GM12878 (cell line): ENCODE measurements at regions not wholly inside any gene's neighbourhood (a gene's known extent, or its start where the extent isn't known, plus 50 kb on each side); places are given as distances from the start of the nearest gene placed in this dataset.

Experiments used
- ATAC-seq: fragments of 200-7000 bp; cut with Tn5 transposase; 3 replicates; pipeline ENCODE4 v1.9.1; 2020; ENCODE audit warnings: mild to moderate bottlenecking, moderate library complexity
- BruUV-seq: library from RNA; stranded (reverse); fragments of 400-500 nt; replicated peaks from 2 replicates; lab custom pipeline; 2021; lab: Mats Ljungman, UMichigan
- CTCF ChIA-PET: fragments of 300-600 bp; sonication (Branson Sonifier 250); formaldehyde crosslinking; extraction: SDS; loops from one replicate; lab custom pipeline; 2021; ENCODE audit warnings: inconsistent platforms; lab: Yijun Ruan, JAX
- POLR2A ChIA-PET: fragments of 350-600 bp; formaldehyde crosslinking; extraction: SDS; loops from one replicate; lab custom pipeline; 2021; ENCODE audit warnings: inconsistent platforms; lab: Charles Lee
- RAD21 ChIA-PET: fragments of 300-600 bp; sonication (Branson Sonifier 250); formaldehyde crosslinking; loops from one replicate; lab custom pipeline; 2023; ENCODE audit warnings: antibody characterized with exemption; ENCODE audit not compliant: unreplicated experiment; lab: Charles Lee
- SMC1A ChIA-PET: fragments of 300-600 bp; sonication (Branson Sonifier 250); formaldehyde crosslinking; loops from one replicate; lab custom pipeline; 2023; ENCODE audit not compliant: unreplicated experiment, uncharacterized antibody; lab: Charles Lee
- DNase-seq: peaks from one replicate; pipeline ENCODE4 v3.0.0-alpha.2; 2011; ENCODE audit warnings: low read depth, low spot score
- FAIRE-seq: peaks from 3 replicates; lab custom pipeline; 2011; peaks lifted over from hg19 to GRCh38; lab: Jason Lieb, UNC
- H2AFZ ChIP-seq: 2 replicates; pipeline ENCODE4 v1.6.0; 2011; ENCODE audit warnings: low read depth, low read length, control low read depth; ENCODE audit not compliant: control insufficient read depth
- H3K27ac ChIP-seq: 2 replicates; pipeline ENCODE4 v1.5.1; 2011; ENCODE audit warnings: control low read depth; ENCODE audit not compliant: control insufficient read depth, insufficient read depth
- H3K27me3 ChIP-seq, 2 experiments: replicated peaks in 1 of 2; 2 replicates each; pipeline versions ENCODE4 v1.6.0 to v1.6.1; 2011; ENCODE audit warnings: low read length in 1 of 2; ENCODE audit not compliant: control insufficient read depth in 2 of 2, insufficient read depth in 2 of 2
- H3K36me3 ChIP-seq, 2 experiments: 2 replicates each; pipeline ENCODE4 v1.5.1; 2011; ENCODE audit warnings: low read length in 1 of 2; ENCODE audit not compliant: control insufficient read depth in 2 of 2, insufficient read depth in 2 of 2
- H3K4me1 ChIP-seq: 2 replicates; pipeline ENCODE4 v1.6.1; 2011; ENCODE audit warnings: mild to moderate bottlenecking, low read length, moderate library complexity, mixed read lengths; ENCODE audit not compliant: control insufficient read depth, insufficient read depth
- H3K4me2 ChIP-seq: 2 replicates; pipeline ENCODE4 v1.6.0; 2011; ENCODE audit warnings: control low read depth; ENCODE audit not compliant: control insufficient read depth, insufficient read depth
- H3K4me3 ChIP-seq: fragments of 200-600 bp; sonication (generic); 2 replicates; pipeline ENCODE4 v1.5.1; 2016
- H3K79me2 ChIP-seq: 2 replicates; pipeline ENCODE4 v1.6.0; 2011; ENCODE audit warnings: low read length; ENCODE audit not compliant: control insufficient read depth, insufficient read depth
- H3K9ac ChIP-seq: 2 replicates; pipeline ENCODE4 v1.8.0; 2011; ENCODE audit warnings: low read length, control low read depth, mixed read lengths; ENCODE audit not compliant: control insufficient read depth, insufficient read depth
- H3K9me3 ChIP-seq: replicated peaks from 3 replicates; pipeline ENCODE4 v1.5.1; 2011; ENCODE audit warnings: mild to moderate bottlenecking, low read length; ENCODE audit not compliant: control insufficient read depth, insufficient read depth
- H4K20me1 ChIP-seq: 2 replicates; pipeline ENCODE4 v1.6.0; 2011; ENCODE audit not compliant: control insufficient read depth, insufficient read depth
- BHLHE40 ChIP-seq, 2 experiments: fragments of 450-650 bp in 1 of 2; IDR thresholded peaks; 2 replicates each; pipeline ENCODE4 v1.6.1; 2011 to 2017; ENCODE audit warnings: low read depth in 2 of 2, borderline replicate concordance in 1 of 2, improper control_type of control experiment in 1 of 2, low read length in 1 of 2, mild to moderate bottlenecking in 1 of 2
- E2F8 ChIP-seq: fragments of 450-650 bp; IDR thresholded peaks from 2 replicates; pipeline ENCODE4 v1.6.1; 2018; ENCODE audit warnings: mild to moderate bottlenecking, low read depth, moderate library complexity; ENCODE audit not compliant: partially characterized antibody
- HDAC2 ChIP-seq: fragments of 200-600 bp; sonication (generic); IDR thresholded peaks from 2 replicates; pipeline ENCODE4 v1.6.1; 2017
- HSF1 ChIP-seq: fragments of 150-350 bp; IDR thresholded peaks from 2 replicates; pipeline ENCODE4 v1.6.1; 2014; ENCODE audit warnings: mild to moderate bottlenecking, low read depth, low read length
- JUND ChIP-seq: IDR thresholded peaks from 2 replicates; pipeline ENCODE4 v1.6.1; 2012; ENCODE audit warnings: low read depth, mild to moderate bottlenecking, low read length, improper control_type of control experiment, moderate library complexity
- MEF2A ChIP-seq: IDR thresholded peaks from 2 replicates; pipeline ENCODE4 v1.6.1; 2011; ENCODE audit warnings: low read depth, mild to moderate bottlenecking, low read length, moderate library complexity; ENCODE audit not compliant: insufficient read depth
- MTA3 ChIP-seq: IDR thresholded peaks from 2 replicates; pipeline ENCODE4 v1.6.1; 2012; ENCODE audit warnings: low read length, inconsistent platforms, borderline replicate concordance
- MYB ChIP-seq: fragments of 150-350 bp; IDR thresholded peaks from 2 replicates; pipeline ENCODE4 v1.6.1; 2014; ENCODE audit warnings: mild to moderate bottlenecking, low read depth, low read length, borderline replicate concordance
- NR2F1 ChIP-seq: fragments of 450-650 bp; conservative IDR thresholded peaks from 2 replicates; pipeline ENCODE4 v1.6.1; 2017; ENCODE audit warnings: mild to moderate bottlenecking
- PRDM15 ChIP-seq: fragments of 450-650 bp; formaldehyde crosslinking; IDR thresholded peaks from 2 replicates; pipeline ENCODE4 v1.4.0; 2020; ENCODE audit warnings: mild to moderate bottlenecking, moderate library complexity
- RAD21 ChIP-seq: IDR thresholded peaks from 2 replicates; pipeline ENCODE4 v1.6.1; 2011; ENCODE audit warnings: mild to moderate bottlenecking, low read depth, low read length, moderate library complexity; ENCODE audit not compliant: insufficient read depth
- YY1 ChIP-seq: IDR thresholded peaks from 2 replicates; pipeline ENCODE4 v1.6.1; 2011; ENCODE audit warnings: low read depth, mild to moderate bottlenecking, low read length
- ZBTB11 ChIP-seq: fragments of 450-650 bp; formaldehyde crosslinking; IDR thresholded peaks from 2 replicates; pipeline ENCODE4 v1.5.0; 2022; ENCODE audit warnings: mild to moderate bottlenecking, missing genetic modification characterization
- WGBS: methylation state at CpG from one replicate; pipeline ENCODE4 v1.1.6; 2016; ENCODE audit warnings: low lambda C conversion rate; ENCODE audit not compliant: insufficient replicate concordance, insufficient coverage; ENCODE audit errors: missing lambda C conversion rate; 5-methylcytosine and 5-hydroxymethylcytosine counted together
- in situ Hi-C: fragments of 300-500 bp; cut with MboI; formaldehyde crosslinking; loops from 9 replicates; pipeline ENCODE4 v1.14.3; 2018; ENCODE audit warnings: mixed read lengths
- intact Hi-C: fragments of 100-400 bp; cut with micrococcal nuclease; formaldehyde crosslinking; loops from one replicate; pipeline ENCODE4 v1.14.2; 2022; ENCODE audit not compliant: unreplicated experiment

- intact Hi-C loops, result no loop called here
- Histone ChIP-seq H2AFZ (no peak overlapping the region), H3K9ac (no peak overlapping the region), H3K27ac (no peak overlapping the region), H3K4me3 (no peak overlapping the region), H3K27me3 (no peaks in the 10 kb centered on the region), H3K4me2 (no peak overlapping the region), H3K36me3 (no peaks in the 10 kb centered on the region), H3K4me1 (no peaks in the 10 kb centered on the region), H3K9me3 (no peaks in the 10 kb centered on the region), H4K20me1 (no peaks in the 10 kb centered on the region), H3K79me2 (no peaks in the 10 kb centered on the region)
- in situ Hi-C loops, result no loop called here
- ChIA-PET POLR2A (no interaction called here), SMC1A (no interaction called here), CTCF (no interaction called here), RAD21 (no interaction called here)
- DNase-seq (no peak), FAIRE-seq (no peak), ATAC-seq (no peak)
- BruUV-seq, result no TSS peak
- 13% methylated on average over 2 of the region's 2 CpGs for WGBS
- no peak for TF ChIP-seq BHLHE40 (IDR thresholded peaks at IDR 0.05; ENCODE audit: borderline replicate concordance in 1 of 2, low read depth in 2 of 2, low read length in 1 of 2)
- TF ChIP-seq HSF1, result no peak
- no peak for TF ChIP-seq MTA3
- TF ChIP-seq PRDM15 (CRISPR knock-in tag), result no peak
- no peak for TF ChIP-seq NR2F1
- no peak for TF ChIP-seq MYB
- TF ChIP-seq ZBTB11 (CRISPR knock-in tag), result no peak
- no peak for TF ChIP-seq JUND
- no peak for TF ChIP-seq E2F8
- TF ChIP-seq YY1, result no peak
- no peak for TF ChIP-seq HDAC2
- no peak for TF ChIP-seq MEF2A
- TF ChIP-seq RAD21, result no peak
These were observed 776.7 kb downstream of the PLOD2 start for GRCh38 chr3:145384307-145384706.
